Astrocyte of the cerebellum (primary cell): ENCODE measurements at regions not wholly inside any gene's neighbourhood (a gene's known extent, or its start where the extent isn't known, plus 50 kb on each side); places are given as distances from the start of the nearest gene placed in this dataset.

Experiments
- DNase-seq: peaks from one replicate; pipeline ENCODE4 v3.0.0-alpha.2; 2011; ENCODE audit warnings: low read depth
- H3K4me3 ChIP-seq: 2 replicates; pipeline ENCODE4 v1.5.1; 2011; ENCODE audit warnings: mild to moderate bottlenecking, low read depth, low read length, moderate library complexity
- CTCF ChIP-seq: IDR thresholded peaks from 2 replicates; pipeline ENCODE4 v1.5.1; 2012; ENCODE audit warnings: low read length, low read depth, moderate library complexity, mild to moderate bottlenecking; ENCODE audit errors: missing control alignments
- in situ Hi-C: cut with HindIII; loops from 2 replicates; pipeline ENCODE4 v1.10.0; 2017; ENCODE audit warnings: low sequenced_read_pairs

GRCh38 chr14:55746558-55746957 is 166.6 kb downstream of the KTN1 start:
- DNase-seq = no peak
- in situ Hi-C loops = no loop called here

GRCh38 chr14:55747186-55747585 is 167.2 kb downstream of the KTN1 start:
- DNase-seq = no peak
- in situ Hi-C loops = no loop called here
- no peak overlapping the region for H3K4me3 ChIP-seq
- TF ChIP-seq CTCF = no peak

More at GRCh38 chr14:55746558-55746957, 166.6 kb downstream of the KTN1 start:
- no peak overlapping the region for H3K4me3 ChIP-seq
- no peak for TF ChIP-seq CTCF

GRCh38 chr14:55749201-55749812 is 169.3 kb downstream of the KTN1 start:
- no peak for DNase-seq
- TF ChIP-seq CTCF = no peak
- in situ Hi-C loops = no loop called here
- H3K4me3 ChIP-seq = no peak overlapping the region

- no peak for DNase-seq
- in situ Hi-C loops = no loop called here
- H3K4me3 ChIP-seq = no peak overlapping the region
- TF ChIP-seq CTCF = no peak
Observed at GRCh38 chr14:55749946-55750345, 169.9 kb downstream of the KTN1 start.

GRCh38 chr14:55752580-55753390 is 172.8 kb downstream of the KTN1 start:
- H3K4me3 ChIP-seq = no peak overlapping the region
- DNase-seq = peak; percentile 62
- TF ChIP-seq CTCF = no peak
- in situ Hi-C loops = no loop called here

- no peak for TF ChIP-seq CTCF
- DNase-seq = no peak
Observed at GRCh38 chr14:55754471-55754870, 174.5 kb downstream of the KTN1 start.

More at GRCh38 chr14:55754471-55754870, 174.5 kb downstream of the KTN1 start:
- no peak overlapping the region for H3K4me3 ChIP-seq
- in situ Hi-C loops = no loop called here
